ENCODE measurements at regions not wholly inside any gene's neighbourhood (a gene's known extent, or its start where the extent isn't known, plus 50 kb on each side); places are given as distances from the start of the nearest gene placed in this dataset.

- TF ChIP-seq JUNB (IDR thresholded peaks at IDR 0.05): no peak
- TF ChIP-seq CTCF (IDR thresholded peaks at IDR 0.05 in 2 of 3, conservative IDR thresholded peaks at IDR 0.05 in 1 of 3; ENCODE audit: control insufficient read depth in 2 of 3, extremely low read depth in 1 of 3, insufficient read depth in 1 of 3, low read depth in 3 of 3, low read length in 3 of 3): no peak
- no peak for TF ChIP-seq POLR2A (IDR thresholded peaks at IDR 0.05; ENCODE audit: low read depth, low read length)
- TF ChIP-seq MAX (IDR thresholded peaks at IDR 0.05; ENCODE audit: low read depth, low read length): no peak
- TF ChIP-seq RBBP5 (conservative IDR thresholded peaks at IDR 0.05): no peak
- no peak for TF ChIP-seq BCL3 (IDR thresholded peaks at IDR 0.05; ENCODE audit: borderline replicate concordance, insufficient read depth, low read depth, low read length, poor library complexity, severe bottlenecking)
- no peak for TF ChIP-seq SRF (IDR thresholded peaks at IDR 0.05; ENCODE audit: low read depth in 2 of 2, low read length in 2 of 2)
- TF ChIP-seq GABPA (IDR thresholded peaks at IDR 0.05; ENCODE audit: low read depth): no peak
- no peak for TF ChIP-seq RFX5 (IDR thresholded peaks at IDR 0.05; ENCODE audit: low read depth, low read length)
Observed at GRCh38 chr2:33660416-33661123, 61.5 kb upstream of the FAM98A start.

Data from GM12878 (cell line).